ENCODE measurements at regions not wholly inside any gene's neighbourhood (a gene's known extent, or its start where the extent isn't known, plus 50 kb on each side); places are given as distances from the start of the nearest gene placed in this dataset.

GRCh38 chr10:22478555-22479334, 133.4 kb downstream of the SPAG6 start:
- CTCF ChIA-PET (ENCODE audit: partially characterized antibody), result interaction anchor here (1.2 to 1.9 kb wide), 3 partner anchors 9 to 73 kb away, joined by 3 to 4 read pairs (median 4); no protein-coding TSS in a partner anchor

More at GRCh38 chr10:22478555-22479334, 133.4 kb downstream of the SPAG6 start:
- Histone ChIP-seq H3K27me3 (replicated peaks in 1 of 4; ENCODE audit: control insufficient read depth in 3 of 4, extremely low read depth in 1 of 4, insufficient read depth in 3 of 4, low read length in 3 of 4) (peaks cover 55 to 68% (median 61%) of the 10 kb centered on the region in 4 experiments), H2BK20ac (ENCODE audit: low read length) (0 out of 2 replicates have a peak overlapping the region, but pooled peaks have one; percentile 43), H3K79me1 (ENCODE audit: low read depth, low read length) (no peaks in the 10 kb centered on the region), H2AFZ (ENCODE audit: low read length) (no peak overlapping the region), H3K4me1 (replicated peaks in 1 of 4; ENCODE audit: control insufficient read depth in 3 of 4, insufficient read depth in 4 of 4, low read length in 3 of 4) (peaks cover 2 to 6% (median 6%) of the 10 kb centered on the region in 4 experiments; a peak in 6 of 7 replicates), H3K9ac (replicated peaks in 1 of 4; ENCODE audit: extremely low read depth in 1 of 4, low read depth in 3 of 4, low read length in 3 of 4) (no peak overlapping the region), H4K91ac (replicated peaks; ENCODE audit: insufficient read length, low read length) (no peak overlapping the region), H2BK5ac (ENCODE audit: low read depth, low read length) (no peak overlapping the region), H4K8ac (ENCODE audit: extremely low read depth, insufficient read depth, low read length) (no peak overlapping the region), H4K5ac (ENCODE audit: insufficient read length, low read depth, low read length) (no peak overlapping the region), H2BK120ac (replicated peaks; ENCODE audit: low read depth, low read length) (no peak overlapping the region), H2BK12ac (ENCODE audit: low read depth, low read length) (no peak overlapping the region), H3K36me3 (ENCODE audit: control insufficient read depth in 2 of 4, insufficient read depth in 4 of 4, low read length in 3 of 4) (no peaks in the 10 kb centered on the region; a peak in 1 of 8 replicates), H2AK5ac (ENCODE audit: low read depth, low read length) (no peak overlapping the region), H3K23ac (ENCODE audit: insufficient read length) (no peak overlapping the region), H3K4me3 (ENCODE audit: extremely low read depth in 1 of 4, insufficient read depth in 2 of 4, low read depth in 3 of 4, low read length in 4 of 4) (no peak overlapping the region), H3K9me3 (ENCODE audit: insufficient read depth in 2 of 2, low read depth in 1 of 2, low read length in 1 of 2) (no peaks in the 10 kb centered on the region), H3K4ac (replicated peaks; ENCODE audit: insufficient read length, low read depth, low read length) (no peak overlapping the region), H3K14ac (ENCODE audit: insufficient read length) (no peak overlapping the region), H3K18ac (ENCODE audit: extremely low read depth, low read length) (no peak overlapping the region), H2BK15ac (ENCODE audit: low read length) (no peak overlapping the region), H3K4me2 (ENCODE audit: insufficient read depth in 1 of 2, low read depth in 2 of 2, low read length in 2 of 2) (peak overlapping the region in 1 of 2 experiments; percentile 66; a peak in 1 of 4 replicates), H3K27ac (ENCODE audit: low read depth, low read length) (no peak overlapping the region), H3K79me2 (ENCODE audit: control insufficient read depth in 1 of 2, insufficient read depth in 2 of 2, low read length in 2 of 2) (no peaks in the 10 kb centered on the region), H3K23me2 (ENCODE audit: low read depth, low read length) (peaks cover 13% of the 10 kb centered on the region; the same call in 1 of the 2 replicates), H3K56ac (replicated peaks; ENCODE audit: insufficient read length, low read depth, low read length) (no peak overlapping the region), H4K20me1 (replicated peaks in 1 of 2; ENCODE audit: control insufficient read depth in 1 of 2, insufficient read depth in 2 of 2, low read length in 2 of 2) (no peaks in the 10 kb centered on the region)
- FAIRE-seq (no peak), DNase-seq (ENCODE audit: low read depth in 1 of 2, low spot score in 2 of 2) (no peak)
- WGBS, 2 experiments (ENCODE audit: extremely low coverage in 1 of 2, insufficient coverage in 1 of 2, insufficient read length in 1 of 2, insufficient replicate concordance in 2 of 2, low coverage in 1 of 2, low lambda C conversion rate in 2 of 2, missing lambda C conversion rate in 1 of 2), result 67% methylated on average over 8 of the region's 8 CpGs; no CpG with 5 or more reads in 1 of the 2 experiments
- POLR2A ChIA-PET (ENCODE audit: partially characterized antibody), result no interaction called here
- no peak for TF ChIP-seq HDAC6 (IDR thresholded peaks at IDR 0.05; ENCODE audit: low read depth, low read length)
- TF ChIP-seq YY1 (IDR thresholded peaks at IDR 0.05; ENCODE audit: low read depth, low read length), result no peak
- no peak for TF ChIP-seq ATF3 (IDR thresholded peaks at IDR 0.05; ENCODE audit: insufficient read depth, low read depth, low read length)
- TF ChIP-seq CHD2 (IDR thresholded peaks at IDR 0.05; ENCODE audit: low read length), result no peak
- TF ChIP-seq SIN3A (conservative IDR thresholded peaks at IDR 0.05 in 1 of 2, IDR thresholded peaks at IDR 0.05 in 1 of 2; ENCODE audit: low read depth in 1 of 2, low read length in 2 of 2), result no peak
- TF ChIP-seq EZH2 (IDR thresholded peaks at IDR 0.05; ENCODE audit: low read depth, low read length, severe bottlenecking), result no peak
- no peak for TF ChIP-seq RNF2 (IDR thresholded peaks at IDR 0.05; ENCODE audit: borderline replicate concordance, low read depth, low read length, missing control alignments, poor library complexity, severe bottlenecking)
- no peak for TF ChIP-seq CEBPB (IDR thresholded peaks at IDR 0.05; ENCODE audit: low read depth, low read length)
